Stimulated activated CD4-positive, alpha-beta T cell treated with anti-CD3 and anti-CD28 coated beads, Interleukin-4, amount 100 ng/mL, for 24 hours (primary cell): ENCODE measurements at regions not wholly inside any gene's neighbourhood (a gene's known extent, or its start where the extent isn't known, plus 50 kb on each side); places are given as distances from the start of the nearest gene placed in this dataset.

Experiments
- DNase-seq: peaks from one replicate; pipeline ENCODE4 v3.0.0-alpha.2; 2020

DNA sequence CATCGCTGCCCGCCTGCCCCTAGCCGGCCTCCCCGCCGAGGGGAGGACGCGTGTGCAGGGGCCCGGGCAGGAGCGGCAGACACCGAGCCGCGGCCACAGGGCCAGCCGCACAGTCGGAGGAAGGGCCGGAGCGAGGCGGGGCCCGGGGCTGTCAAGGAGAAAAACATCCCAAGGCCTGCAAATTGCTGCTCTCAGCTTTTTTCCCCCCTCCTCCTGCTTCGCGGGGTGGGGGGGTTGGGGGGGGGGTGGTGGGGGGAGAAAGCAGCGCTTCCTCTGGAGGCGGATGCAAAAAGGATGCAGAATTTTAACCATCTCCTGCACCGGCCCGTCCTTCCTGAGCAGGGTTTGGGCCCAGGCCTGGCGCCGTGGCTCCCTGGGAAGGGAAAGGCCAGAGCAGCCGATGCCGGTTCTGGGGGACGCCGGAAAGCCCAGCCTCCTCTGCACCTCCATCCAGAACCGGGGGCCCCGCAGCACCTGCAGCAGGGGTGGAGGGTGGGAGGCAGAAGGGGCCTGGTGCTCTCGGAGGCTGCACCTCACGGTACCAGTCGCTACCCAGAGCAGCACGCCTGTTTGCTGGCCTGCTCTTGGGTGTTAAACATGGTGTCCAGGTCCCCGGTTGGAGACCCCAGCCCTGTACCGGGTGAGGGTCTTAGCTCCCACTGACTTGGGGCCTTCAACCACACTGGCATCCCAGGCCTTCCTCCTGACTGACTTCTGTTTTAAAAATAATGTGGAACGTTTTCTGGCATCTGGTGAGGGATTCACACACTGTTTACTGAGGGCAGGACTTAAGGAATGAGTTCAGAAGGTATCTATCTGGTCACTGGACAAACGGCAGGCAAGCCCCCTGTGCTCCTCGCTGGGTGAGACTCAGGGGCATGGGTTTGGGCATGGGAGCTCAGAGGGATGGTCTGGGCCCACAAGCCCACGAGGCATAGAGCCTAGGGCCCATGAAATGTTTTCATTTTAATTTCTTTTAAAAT is 77.4 kb upstream of the WNT7B start:
- DNase-seq: peak; percentile 38

DNA sequence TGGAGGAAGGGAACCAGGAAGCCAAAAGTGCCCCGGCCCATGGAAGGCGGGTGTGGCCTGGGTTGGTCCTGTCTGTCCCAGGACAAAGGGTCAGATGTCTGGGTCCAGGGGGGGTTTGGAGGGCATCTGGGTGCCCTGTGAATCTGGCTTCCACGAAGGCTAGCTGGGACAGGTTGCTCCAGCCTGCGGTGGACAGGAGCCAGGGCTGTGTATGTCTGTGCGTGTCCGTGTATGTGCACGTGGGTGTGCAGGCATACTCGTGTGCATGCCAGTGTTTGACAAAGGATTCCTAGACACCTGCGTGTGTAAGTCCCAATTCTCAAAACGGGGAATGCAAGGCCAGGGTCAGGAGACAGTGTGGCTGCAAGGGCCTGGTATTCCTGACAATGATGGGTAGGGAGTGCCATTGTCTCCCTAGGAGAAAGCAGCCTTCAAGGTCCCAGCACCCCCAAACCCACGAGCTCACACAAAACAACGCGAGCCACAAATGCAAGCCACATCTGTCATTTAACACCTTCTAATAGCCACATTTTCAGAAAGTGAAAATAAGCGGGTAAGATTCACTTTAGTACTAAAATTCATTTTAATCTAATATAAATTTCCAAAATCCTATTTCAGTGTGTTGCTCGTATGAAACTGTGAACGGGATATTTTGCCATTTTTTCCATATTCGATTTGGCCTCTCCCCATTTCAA is 78.4 kb upstream of the WNT7B start:
- no peak for DNase-seq

DNA sequence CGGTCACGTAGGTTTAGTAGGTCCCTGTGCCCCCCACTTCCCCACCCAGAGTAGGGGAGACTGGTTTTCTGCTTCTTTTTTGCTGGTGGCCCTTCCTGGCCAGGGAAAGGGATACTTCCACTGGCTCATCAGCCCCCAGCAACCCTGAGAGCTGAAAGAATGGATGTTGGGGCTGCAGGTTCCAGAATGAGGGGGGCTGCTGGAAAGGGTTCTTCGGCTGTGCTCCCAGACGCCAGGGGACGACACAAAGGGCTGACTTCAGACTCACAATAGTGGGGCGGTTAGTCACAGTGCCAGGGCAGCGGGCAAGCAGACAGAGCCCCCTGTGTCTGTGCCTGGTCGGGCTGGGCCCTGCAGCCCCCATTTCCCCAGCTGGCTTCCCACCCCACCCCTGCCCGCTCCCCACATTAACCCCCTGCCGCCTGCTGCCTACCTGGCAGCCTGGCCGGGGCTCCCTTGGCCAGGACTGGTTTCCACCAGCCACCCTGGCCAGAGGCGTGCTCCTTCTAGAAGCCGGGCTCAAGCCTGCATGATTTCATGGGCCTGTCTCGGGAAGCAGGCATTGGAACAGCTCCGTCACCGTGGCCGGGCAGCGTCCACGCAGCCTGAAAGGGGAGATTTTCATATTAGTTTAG is 79.1 kb upstream of the WNT7B start:
- no peak for DNase-seq

DNA sequence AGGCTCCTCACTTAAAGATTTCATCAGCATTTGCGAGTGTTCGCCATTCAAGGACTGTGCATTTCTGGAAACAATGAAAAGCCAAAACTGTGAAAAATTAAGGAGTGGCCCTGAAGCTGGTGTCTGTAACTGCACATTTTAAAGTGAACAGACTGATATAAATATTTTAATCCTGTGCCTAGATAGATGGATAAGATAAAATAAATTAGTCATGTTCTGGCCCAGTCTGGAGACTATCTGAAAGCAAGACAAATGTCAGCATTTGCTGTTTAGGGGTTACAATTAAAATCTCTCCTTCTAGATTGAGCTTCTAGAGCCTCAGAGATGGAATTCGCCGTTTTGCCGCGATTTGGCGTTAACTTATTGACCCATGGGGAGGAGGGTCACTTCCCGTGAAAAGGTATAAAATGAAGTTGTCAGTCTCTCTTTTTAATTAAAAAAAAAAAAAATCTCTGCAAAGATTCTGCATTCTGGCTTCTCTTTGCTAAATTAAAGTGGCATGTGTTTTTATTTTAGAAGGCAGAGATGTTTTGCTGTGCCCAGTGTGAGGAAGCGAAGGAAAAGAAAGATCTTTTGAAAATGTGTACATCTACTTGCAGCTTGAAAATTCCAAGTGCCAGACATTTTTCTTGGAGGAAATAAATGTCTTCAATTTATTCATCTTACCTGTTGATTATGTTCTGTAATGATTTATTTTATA is 79.7 kb upstream of the WNT7B start:
- no peak for DNase-seq

DNA sequence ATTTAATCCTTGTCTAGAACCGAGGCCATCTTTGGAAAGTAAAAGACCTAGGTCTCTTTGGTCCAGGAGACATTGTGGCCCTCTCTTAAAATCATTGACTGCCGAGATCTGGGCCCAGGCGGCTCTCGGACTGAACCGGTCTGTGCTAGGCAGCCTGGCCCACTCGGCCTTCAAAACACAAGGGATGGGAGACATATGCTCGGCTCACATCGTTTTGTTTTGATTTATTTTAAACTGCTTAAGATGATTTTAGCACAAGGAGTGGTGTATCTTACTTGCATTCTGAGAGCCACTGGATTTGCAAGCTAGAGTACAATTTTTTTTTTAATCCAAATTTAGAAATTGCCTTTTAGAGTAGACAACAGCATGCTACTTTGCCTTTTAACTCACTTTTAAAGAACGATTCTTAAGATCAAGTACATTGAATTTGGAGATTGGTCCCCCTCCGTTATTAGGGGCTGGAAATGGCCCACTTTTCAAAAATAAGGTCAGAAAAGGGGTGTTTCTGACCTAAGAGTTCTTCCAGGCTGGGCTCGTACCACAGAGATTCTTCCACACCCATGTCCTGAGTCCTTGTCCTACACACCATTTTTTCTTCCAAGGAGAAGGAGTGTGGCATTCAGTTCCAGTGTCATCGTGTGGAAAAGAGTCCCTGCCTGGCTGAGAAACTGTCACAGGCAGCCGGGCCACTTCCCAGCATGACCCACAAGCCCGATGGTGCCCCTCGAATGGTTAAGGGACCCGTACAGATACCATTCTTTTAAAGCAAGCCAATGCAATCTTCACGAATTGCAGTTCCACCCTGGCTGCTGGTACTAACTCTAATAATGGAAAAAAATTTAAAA is 80.5 kb upstream of the WNT7B start:
- no peak for DNase-seq

DNA sequence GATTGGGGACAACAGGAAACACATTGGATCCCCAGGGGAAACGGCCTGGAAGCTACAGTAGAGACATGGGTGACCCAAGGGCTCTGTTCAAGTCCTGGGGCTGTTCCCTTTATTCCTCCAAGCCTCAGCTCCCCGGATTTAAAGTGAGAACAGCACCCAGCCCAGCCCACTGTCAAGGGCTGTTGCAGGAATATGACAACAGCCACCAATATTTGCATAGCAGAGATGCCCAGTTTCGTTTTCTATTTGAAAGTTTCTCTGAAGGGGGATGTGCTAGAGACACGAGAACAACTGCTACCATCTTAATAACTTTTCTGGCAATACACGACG is 81.1 kb upstream of the WNT7B start:
- peak; percentile 48 for DNase-seq

DNA sequence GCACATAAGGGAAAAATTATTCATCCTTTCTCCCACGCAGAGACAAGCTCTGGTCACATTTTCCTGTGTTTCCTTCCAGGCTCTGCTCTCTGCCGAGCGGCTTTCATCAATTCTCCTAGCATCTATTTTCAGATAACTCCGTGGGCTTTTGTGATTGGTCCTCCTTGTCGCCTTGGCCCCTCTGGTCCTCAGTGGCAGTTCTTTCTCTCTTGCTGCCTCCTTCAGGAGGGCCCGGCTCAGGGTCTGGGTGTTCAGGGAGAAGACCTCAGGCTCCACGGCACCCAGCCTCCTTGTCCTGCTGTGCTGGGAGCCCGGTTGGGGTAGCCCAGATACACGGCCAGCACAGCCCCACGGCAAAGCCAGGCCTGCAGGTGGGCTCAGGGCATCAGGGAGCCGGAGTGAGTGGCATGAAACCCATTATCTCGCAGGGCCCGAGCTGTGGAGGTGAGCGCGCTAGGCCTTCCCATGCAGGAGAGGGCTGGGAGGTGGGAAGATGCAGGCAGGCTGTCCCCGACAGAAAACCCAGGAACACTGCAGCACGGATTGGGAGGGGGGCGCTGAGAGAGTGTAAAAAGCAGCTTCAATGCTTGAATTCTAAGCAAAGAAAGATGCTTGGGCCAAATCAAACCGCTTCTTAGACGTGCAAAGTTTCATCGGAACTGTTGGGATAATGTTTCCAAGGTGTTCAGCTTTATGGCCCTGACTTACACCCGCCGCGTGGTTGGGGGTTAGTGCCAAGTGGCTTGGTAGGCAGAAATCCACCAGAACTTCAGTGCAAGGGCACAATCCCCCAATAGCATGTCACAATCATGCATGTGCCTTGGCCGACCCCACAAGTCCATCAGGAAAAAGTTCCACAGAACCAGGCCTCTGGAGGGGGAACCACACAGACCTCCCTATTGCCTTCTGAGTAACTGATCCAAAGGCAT is 81.9 kb upstream of the WNT7B start:
- no peak for DNase-seq

DNA sequence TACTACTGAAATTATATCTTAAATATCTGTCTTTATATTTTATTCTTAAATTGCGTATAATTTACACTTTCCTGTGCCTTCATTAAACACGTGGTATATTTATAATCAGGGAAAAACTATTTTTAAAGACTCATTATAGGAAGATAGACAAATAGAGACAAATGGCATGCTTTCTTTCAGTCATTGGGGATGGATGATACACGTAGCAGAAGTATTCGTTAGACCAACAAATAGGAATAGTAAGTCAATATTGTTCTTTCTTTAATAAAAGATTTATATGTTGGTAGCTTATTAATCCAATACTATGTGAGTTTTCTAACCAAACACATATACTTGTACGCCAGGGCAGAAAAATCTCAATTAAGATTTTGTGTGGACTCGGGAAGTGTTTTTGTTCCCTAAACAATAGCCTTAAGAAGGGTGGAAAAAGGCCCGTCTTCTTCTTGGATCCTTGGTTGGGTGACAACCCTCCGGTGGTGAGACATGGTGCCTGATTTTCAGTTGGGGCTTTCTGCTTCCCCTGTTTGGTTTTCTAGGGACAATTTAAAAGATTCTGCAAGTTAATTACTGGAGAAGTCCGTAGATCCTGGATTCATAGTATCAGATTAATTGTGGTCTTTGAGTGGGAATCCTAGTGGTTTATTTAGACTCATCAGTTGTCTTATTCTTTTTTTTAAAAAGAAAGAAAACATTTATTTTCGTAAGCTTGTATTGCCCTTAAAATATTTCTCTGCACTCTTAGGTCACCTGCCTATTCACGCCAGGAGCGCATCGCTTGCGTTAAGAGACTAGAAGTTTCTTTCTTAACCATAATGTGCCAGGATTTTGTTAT is 83.5 kb upstream of the WNT7B start:
- DNase-seq: no peak

DNA sequence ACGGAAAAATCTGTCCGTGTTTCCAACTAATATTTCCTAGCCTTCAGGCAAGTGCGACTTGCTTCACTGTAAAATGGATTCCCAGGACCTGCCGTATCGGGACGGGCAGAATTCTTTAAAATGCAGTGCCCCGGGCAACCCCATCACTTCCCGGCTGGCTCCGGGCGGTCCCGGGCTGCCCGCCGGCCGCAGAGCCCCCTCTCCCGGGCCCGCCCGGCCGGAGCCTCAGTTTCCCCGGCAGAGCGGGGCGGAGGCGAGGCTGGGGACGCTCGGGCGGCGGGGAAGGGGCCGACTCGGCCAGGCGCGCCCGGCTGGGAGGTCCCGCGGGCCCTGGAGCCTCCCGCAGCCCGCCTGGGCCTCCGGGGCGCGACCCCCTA is 84.2 kb upstream of the WNT7B start:
- DNase-seq: no peak

DNA sequence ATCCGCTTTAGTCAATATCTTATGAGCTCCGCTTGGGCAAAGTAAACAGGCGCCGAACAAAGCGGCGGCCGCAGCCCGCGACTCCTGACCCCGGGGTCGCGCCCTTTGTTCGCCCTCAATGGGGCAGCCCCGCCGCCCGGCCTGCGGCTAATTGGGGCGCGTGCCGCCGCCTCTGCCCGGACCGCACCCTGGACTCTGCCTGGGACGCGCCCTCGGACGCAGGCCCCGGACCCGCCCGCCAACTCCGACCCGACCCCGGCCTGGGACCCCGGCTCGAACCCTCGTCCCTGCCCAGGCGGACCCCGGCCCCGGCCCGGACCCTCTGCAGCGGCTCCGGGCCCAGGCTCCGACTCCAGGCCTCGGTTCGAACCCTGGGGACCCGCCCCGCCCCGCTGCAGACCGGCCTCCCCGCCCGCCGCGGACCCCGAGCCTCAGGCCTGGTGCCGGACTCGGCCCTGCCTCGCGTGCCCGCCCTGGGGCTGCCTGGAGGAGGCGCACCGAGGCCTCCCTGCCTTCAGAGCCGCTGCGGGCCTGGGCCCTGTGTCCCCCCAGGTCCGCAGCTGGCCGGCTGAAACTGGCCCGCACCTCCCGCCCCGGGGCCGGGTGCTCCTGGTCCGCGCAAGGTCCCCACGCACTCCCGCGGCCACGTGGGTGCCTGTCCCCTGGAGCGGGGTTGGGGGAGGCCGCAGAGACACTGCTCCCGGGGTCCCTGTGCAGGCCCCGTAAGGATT is 84.7 kb upstream of the WNT7B start:
- DNase-seq: no peak

DNA sequence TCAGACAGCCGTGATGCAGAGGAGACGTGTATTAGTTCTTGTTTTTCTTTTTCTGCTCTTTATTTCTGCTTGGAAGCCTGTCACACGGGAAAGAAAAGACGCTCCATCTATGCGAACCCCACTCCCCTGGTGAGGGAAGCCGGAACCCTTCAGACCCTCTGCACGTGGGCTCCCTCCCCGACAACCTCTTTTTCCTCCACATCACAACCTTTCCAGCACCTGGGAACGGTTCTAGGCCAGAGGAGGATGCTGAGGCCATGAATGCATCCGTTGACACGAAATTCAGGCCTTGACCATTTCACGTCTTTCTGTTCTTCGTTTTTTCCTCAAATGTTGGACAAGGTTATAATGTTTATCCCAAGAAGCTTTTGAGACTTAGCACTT is 85.3 kb upstream of the WNT7B start:
- no peak for DNase-seq

DNA sequence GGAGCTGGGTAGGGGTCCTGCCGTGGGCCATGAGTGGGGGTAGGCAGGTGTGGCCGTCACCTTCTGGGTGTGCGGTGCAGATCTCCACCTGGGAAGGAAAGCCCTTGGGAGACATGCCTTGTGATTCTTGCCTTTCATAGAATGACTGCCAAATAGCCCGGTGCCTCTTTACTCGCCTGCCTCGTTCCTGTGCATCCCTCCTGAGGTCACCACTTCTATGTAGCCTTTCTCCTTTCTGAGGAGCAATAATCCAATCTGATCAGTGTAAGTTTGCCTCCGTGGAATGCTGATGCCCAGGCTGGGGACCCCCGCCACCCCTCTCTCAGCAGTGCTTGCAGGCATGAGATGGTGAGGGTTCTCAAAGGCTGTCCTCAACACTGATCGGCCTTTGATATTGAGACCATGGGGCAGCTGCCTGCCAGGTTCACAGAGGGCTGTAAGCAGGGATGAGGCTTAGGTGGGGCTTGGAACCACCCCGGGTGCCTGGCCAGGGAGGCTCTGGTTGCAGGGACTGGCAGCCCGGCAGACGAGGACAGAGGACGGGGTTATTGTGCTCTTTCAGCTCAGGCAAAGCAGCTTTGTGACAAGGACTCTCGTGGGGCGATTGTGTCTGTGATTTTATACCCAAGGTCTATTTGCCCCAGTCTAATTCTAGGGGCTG is 86.1 kb upstream of the WNT7B start:
- no peak for DNase-seq

DNA sequence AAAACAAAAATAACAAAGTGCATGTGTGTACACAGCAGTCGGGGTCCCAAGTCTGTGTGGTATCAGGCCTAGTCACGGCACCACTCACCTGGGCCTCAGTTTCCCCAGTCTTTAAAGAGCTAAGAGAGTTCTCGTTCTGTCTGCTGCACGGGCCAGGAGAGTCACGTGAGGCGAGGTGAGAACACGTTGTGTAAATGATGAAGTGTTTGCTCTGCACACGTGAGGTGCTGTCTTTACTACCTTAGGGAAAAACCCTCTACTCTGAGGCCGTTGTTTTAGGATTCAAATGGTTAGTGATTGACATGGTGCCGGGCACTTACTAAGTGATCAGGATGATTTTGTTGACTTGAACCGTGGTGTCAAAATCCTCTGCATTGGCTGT is 86.5 kb upstream of the PPARA start:
- no peak for DNase-seq

DNA sequence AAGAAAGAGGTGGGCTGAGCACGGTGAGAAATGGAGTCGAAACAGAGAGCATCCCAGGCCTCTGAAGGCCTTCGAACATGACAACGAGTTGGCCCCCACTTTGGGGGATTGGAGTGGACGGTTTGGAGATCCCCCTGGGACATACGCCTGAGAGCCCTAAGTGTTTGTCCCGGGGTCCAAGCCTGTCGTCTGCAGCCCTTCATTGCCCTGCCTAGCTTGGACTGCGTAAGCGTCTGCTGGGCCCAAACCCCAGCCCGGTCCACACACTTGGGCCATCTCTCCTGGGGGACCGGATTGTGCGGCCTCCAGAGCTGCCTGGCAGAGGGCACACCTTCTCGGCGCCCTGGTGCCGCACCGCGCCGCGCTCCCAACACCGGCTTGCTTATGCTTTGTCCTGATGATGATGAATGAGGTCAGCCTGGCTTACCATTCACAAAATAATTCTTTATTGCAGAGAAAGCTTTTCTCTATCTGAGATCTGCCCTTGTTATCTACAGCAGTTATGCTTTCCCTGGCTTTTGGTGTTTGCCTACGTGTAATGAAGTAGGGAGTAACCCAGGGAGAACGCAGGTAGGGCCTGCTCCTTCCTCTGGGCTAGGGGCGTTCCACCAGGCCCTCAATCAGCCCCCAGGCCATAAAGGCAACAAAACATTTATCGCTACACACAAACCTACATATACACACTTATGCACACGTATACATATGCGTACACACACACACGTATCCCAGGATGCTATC is 85.9 kb upstream of the PPARA start:
- DNase-seq: no peak

DNA sequence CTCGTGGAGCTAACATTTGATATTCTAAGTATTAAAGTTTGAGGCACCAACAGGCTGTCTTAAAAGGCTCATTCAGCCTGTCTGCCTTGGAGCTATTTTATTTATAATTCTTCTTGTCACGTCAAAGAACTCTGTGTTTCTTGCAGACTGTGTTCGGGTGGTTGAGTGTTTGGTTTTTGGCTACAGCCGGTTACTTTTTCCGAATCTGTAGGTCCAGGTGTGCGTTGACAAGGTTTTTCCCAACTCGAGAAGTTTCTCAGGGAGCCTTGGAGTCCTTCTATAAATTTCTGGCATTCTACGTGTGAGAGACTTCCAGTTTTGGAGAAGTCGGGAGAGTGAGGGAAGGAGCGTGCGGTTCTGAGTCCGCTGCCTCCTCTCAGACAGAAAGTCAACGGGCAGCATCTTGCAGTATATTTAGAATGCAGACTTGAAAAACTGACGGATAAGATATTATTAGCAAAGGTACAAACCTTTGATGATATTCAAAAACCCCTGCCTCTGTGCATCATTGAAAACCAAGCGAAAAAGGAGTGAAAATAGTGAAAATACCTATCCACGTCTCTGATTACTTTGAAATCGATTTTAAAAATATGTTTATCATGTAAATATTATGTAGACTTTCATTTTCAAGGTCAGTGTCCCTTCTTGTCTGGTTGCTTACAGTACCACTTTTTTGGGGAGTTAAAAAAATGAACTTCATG is 85.2 kb upstream of the PPARA start:
- no peak for DNase-seq

DNA sequence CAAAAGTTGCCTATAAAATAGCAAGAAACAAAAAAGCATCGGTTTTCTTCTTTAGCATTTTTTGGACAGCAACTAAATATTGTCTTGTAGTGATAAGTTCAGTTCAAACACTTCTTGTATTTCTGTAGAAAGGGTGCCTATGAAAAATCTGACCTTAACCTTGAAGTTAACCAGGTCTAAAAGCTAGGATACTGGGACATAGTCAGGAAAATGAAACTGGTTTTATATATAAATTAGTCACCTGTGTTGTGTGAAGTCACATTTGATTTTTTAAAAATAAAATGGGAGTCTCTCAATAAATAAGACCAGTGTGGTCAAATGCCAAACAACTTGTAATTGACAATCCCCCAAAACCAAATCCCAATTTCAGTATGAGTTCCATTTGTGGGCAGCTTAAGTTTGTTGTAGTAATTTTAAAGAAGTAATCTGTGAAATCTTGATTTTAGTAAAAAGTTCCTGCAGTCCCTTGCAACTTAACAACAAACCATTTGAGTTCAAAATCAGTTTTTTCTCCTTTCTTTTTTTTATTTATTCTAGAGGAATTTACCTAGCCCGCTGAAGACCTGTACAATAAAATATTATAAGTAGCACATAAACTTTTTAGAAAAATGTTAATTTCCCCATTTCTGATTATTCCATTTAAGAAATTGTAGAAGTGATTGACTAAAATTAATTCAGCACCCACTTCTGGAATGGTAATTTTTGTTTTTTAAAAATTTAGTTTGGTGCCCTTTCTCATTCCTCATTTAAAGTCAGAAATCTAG is 84.5 kb upstream of the PPARA start:
- no peak for DNase-seq

DNA sequence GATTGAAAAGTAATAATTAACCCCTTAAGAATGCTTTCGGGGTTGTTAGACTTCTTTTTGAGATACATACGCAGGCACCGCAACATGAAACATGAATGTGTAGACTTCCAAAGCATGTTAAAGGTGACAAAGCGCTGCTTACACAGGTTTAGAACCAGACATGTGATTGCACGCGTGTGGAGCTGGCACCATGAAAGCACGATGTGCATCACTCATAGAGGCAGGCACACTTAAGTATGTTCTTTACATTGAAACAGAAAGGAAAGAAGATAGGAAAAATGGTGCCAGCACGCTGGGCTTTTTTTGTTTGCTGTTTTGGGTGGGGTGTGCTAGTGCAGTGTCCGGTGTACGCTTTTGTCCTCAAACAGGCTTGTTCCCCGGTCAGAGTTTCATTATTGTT is 83.6 kb upstream of the PPARA start:
- DNase-seq: no peak
